H1 (cell line): ENCODE measurements at regions not wholly inside any gene's neighbourhood (a gene's known extent, or its start where the extent isn't known, plus 50 kb on each side); places are given as distances from the start of the nearest gene placed in this dataset.

Source experiments
- ASH2L ChIP-seq: fragments of 200-600, 300-600 bp; sonication (generic); IDR thresholded peaks from one replicate; pipeline ENCODE4 v1.7.1; 2017; ENCODE audit warnings: low read length
- SIX5 ChIP-seq: IDR thresholded peaks from 2 replicates; pipeline ENCODE4 v1.6.1; 2011; ENCODE audit warnings: mild to moderate bottlenecking, low read depth, low read length
- SP2 ChIP-seq: IDR thresholded peaks from 2 replicates; pipeline ENCODE4 v1.6.1; 2012; ENCODE audit warnings: mild to moderate bottlenecking, low read length, inconsistent platforms
- TF ChIP-seq, protein P1 (sequence below): fragments of 300-600 bp; sonication (generic); IDR thresholded peaks from 2 replicates; pipeline ENCODE4 v1.7.1; 2012; ENCODE audit warnings: low read length, moderate library complexity, mild to moderate bottlenecking, inconsistent platforms; ENCODE audit not compliant: insufficient replicate concordance

DNA sequence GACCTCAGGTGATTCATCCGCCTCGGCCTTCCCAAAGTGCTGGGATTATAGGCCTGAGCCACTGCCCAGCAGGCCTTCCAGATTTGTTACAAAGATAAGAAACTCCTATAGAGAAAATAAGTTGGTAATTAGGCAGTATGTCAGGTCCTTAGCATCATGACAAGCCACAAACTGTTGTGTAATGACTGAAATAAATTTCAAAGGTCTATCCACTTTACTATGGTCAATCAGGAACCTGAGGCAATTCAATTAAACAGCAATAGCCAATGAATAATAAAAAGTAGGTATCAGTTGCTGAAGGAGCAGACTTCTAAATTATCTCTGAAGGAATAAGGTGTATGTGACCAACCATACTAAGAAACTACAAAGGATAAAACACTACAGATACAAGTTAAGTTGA is 62.4 kb upstream of the ATIC start (continued):
- TF ChIP-seq, protein P1, sequence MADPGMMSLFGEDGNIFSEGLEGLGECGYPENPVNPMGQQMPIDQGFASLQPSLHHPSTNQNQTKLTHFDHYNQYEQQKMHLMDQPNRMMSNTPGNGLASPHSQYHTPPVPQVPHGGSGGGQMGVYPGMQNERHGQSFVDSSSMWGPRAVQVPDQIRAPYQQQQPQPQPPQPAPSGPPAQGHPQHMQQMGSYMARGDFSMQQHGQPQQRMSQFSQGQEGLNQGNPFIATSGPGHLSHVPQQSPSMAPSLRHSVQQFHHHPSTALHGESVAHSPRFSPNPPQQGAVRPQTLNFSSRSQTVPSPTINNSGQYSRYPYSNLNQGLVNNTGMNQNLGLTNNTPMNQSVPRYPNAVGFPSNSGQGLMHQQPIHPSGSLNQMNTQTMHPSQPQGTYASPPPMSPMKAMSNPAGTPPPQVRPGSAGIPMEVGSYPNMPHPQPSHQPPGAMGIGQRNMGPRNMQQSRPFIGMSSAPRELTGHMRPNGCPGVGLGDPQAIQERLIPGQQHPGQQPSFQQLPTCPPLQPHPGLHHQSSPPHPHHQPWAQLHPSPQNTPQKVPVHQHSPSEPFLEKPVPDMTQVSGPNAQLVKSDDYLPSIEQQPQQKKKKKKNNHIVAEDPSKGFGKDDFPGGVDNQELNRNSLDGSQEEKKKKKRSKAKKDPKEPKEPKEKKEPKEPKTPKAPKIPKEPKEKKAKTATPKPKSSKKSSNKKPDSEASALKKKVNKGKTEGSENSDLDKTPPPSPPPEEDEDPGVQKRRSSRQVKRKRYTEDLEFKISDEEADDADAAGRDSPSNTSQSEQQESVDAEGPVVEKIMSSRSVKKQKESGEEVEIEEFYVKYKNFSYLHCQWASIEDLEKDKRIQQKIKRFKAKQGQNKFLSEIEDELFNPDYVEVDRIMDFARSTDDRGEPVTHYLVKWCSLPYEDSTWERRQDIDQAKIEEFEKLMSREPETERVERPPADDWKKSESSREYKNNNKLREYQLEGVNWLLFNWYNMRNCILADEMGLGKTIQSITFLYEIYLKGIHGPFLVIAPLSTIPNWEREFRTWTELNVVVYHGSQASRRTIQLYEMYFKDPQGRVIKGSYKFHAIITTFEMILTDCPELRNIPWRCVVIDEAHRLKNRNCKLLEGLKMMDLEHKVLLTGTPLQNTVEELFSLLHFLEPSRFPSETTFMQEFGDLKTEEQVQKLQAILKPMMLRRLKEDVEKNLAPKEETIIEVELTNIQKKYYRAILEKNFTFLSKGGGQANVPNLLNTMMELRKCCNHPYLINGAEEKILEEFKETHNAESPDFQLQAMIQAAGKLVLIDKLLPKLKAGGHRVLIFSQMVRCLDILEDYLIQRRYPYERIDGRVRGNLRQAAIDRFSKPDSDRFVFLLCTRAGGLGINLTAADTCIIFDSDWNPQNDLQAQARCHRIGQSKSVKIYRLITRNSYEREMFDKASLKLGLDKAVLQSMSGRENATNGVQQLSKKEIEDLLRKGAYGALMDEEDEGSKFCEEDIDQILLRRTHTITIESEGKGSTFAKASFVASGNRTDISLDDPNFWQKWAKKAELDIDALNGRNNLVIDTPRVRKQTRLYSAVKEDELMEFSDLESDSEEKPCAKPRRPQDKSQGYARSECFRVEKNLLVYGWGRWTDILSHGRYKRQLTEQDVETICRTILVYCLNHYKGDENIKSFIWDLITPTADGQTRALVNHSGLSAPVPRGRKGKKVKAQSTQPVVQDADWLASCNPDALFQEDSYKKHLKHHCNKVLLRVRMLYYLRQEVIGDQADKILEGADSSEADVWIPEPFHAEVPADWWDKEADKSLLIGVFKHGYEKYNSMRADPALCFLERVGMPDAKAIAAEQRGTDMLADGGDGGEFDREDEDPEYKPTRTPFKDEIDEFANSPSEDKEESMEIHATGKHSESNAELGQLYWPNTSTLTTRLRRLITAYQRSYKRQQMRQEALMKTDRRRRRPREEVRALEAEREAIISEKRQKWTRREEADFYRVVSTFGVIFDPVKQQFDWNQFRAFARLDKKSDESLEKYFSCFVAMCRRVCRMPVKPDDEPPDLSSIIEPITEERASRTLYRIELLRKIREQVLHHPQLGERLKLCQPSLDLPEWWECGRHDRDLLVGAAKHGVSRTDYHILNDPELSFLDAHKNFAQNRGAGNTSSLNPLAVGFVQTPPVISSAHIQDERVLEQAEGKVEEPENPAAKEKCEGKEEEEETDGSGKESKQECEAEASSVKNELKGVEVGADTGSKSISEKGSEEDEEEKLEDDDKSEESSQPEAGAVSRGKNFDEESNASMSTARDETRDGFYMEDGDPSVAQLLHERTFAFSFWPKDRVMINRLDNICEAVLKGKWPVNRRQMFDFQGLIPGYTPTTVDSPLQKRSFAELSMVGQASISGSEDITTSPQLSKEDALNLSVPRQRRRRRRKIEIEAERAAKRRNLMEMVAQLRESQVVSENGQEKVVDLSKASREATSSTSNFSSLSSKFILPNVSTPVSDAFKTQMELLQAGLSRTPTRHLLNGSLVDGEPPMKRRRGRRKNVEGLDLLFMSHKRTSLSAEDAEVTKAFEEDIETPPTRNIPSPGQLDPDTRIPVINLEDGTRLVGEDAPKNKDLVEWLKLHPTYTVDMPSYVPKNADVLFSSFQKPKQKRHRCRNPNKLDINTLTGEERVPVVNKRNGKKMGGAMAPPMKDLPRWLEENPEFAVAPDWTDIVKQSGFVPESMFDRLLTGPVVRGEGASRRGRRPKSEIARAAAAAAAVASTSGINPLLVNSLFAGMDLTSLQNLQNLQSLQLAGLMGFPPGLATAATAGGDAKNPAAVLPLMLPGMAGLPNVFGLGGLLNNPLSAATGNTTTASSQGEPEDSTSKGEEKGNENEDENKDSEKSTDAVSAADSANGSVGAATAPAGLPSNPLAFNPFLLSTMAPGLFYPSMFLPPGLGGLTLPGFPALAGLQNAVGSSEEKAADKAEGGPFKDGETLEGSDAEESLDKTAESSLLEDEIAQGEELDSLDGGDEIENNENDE = no peak
- no peak for TF ChIP-seq SP2
- TF ChIP-seq SIX5 = no peak
- no peak for TF ChIP-seq ASH2L
